GM12872 (cell line): ENCODE measurements at regions not wholly inside any gene's neighbourhood (a gene's known extent, or its start where the extent isn't known, plus 50 kb on each side); places are given as distances from the start of the nearest gene placed in this dataset.

Experiments
- TF ChIP-seq, protein P1 (sequence below): IDR thresholded peaks from 3 replicates; pipeline ENCODE4 v1.5.1; 2011; ENCODE audit warnings: low read depth, mild to moderate bottlenecking, low read length, moderate library complexity; ENCODE audit not compliant: insufficient read depth

- TF ChIP-seq, protein P1, sequence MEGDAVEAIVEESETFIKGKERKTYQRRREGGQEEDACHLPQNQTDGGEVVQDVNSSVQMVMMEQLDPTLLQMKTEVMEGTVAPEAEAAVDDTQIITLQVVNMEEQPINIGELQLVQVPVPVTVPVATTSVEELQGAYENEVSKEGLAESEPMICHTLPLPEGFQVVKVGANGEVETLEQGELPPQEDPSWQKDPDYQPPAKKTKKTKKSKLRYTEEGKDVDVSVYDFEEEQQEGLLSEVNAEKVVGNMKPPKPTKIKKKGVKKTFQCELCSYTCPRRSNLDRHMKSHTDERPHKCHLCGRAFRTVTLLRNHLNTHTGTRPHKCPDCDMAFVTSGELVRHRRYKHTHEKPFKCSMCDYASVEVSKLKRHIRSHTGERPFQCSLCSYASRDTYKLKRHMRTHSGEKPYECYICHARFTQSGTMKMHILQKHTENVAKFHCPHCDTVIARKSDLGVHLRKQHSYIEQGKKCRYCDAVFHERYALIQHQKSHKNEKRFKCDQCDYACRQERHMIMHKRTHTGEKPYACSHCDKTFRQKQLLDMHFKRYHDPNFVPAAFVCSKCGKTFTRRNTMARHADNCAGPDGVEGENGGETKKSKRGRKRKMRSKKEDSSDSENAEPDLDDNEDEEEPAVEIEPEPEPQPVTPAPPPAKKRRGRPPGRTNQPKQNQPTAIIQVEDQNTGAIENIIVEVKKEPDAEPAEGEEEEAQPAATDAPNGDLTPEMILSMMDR, result no peak
Observed at GRCh38 chr12:115443351-115443938, 759.5 kb upstream of the TBX3 start.

- TF ChIP-seq, protein P1, result no peak
Observed at GRCh38 chr12:115440438-115440837, 756.5 kb upstream of the TBX3 start.

DNA sequence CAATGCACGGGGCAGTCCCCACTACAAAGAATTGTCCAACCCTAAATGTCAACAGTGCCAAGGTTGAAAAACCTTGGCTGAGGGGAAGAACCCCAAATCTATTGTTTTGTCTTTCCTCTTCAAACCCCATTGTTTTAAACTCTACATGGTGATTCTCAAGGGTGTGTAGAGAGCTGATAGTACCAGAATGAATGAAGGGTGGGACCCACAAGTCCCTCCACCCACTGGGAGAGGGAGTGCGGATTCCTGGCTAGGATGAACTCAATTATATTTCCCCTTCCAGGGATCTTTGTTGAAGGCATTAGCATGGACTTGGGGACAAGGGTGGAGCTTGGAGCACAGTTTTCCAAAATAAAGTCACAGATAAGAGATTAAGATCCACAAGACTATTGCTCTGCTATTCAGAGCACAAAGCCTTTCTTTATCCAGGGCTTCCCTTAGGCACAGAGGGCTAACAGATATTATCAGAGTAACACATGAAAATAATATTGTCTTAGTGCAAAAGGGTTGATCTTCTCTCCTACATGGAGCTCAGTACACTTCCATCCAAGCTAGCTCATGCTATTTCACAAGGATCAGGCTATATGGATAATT, 755.1 kb upstream of the TBX3 start:
- TF ChIP-seq, protein P1, result no peak

GRCh38 chr12:115438314-115438713, 754.3 kb upstream of the TBX3 start:
- TF ChIP-seq, protein P1, result no peak

GRCh38 chr12:115437061-115437567, 753.1 kb upstream of the TBX3 start:
- TF ChIP-seq, protein P1, result no peak

GRCh38 chr12:115433014-115433634, 749.1 kb upstream of the TBX3 start:
- TF ChIP-seq, protein P1, result no peak

- TF ChIP-seq, protein P1, result no peak
Observed at GRCh38 chr12:115430636-115431035, 746.7 kb upstream of the TBX3 start.
